SK-N-SH (cell line): ENCODE measurements at regions not wholly inside any gene's neighbourhood (a gene's known extent, or its start where the extent isn't known, plus 50 kb on each side); places are given as distances from the start of the nearest gene placed in this dataset.

Experiments used
- CTCF ChIA-PET: fragments of 300-600, 350-600 bp; formaldehyde crosslinking; extraction: SDS; loops from one replicate; lab custom pipeline; 2021; lab: Yijun Ruan, JAX
- POLR2A ChIA-PET: fragments of 350-600 bp; sonication (Branson Sonifier 250); formaldehyde crosslinking; extraction: SDS; loops from one replicate; lab custom pipeline; 2020; ENCODE audit warnings: antibody characterized with exemption, inconsistent platforms; lab: Yijun Ruan, JAX
- DNase-seq: peaks from one replicate; pipeline ENCODE4 v3.0.0; 2012
- H2AFZ ChIP-seq: fragments of 200-600 bp; sonication (generic); 2 replicates; pipeline ENCODE4 v1.8.1; 2016; ENCODE audit warnings: antibody characterized with exemption, mild to moderate bottlenecking, low read depth
- H3F3A ChIP-seq: fragments of 200-600 bp; sonication (generic); replicated peaks from 2 replicates; pipeline ENCODE3; 2016; ENCODE audit warnings: antibody characterized with exemption, mild to moderate bottlenecking; ENCODE audit not compliant: insufficient read depth
- H3K27ac ChIP-seq, 2 experiments: fragments of 200-500 bp in 1 of 2; fragments of 200-600 bp in 1 of 2; sonication (Bioruptor generic) in 1 of 2; sonication (generic), shearing (Covaris generic) in 1 of 2; 2 replicates each; pipeline versions ENCODE4 v1.5.1 to v1.6.1; 2014 to 2016; ENCODE audit warnings: low read depth in 2 of 2, inconsistent platforms in 1 of 2, low read length in 1 of 2, mild to moderate bottlenecking in 1 of 2, mixed read lengths in 1 of 2
- H3K27me3 ChIP-seq: fragments of 200-600 bp; sonication (generic), shearing (Covaris generic); 2 replicates; pipeline ENCODE4 v1.6.1; 2016; ENCODE audit warnings: mixed run types; ENCODE audit not compliant: insufficient read depth
- H3K36me3 ChIP-seq, 2 experiments: fragments of 200-500 bp in 1 of 2; fragments of 200-600 bp in 1 of 2; sonication (Bioruptor generic) in 1 of 2; sonication (generic) in 1 of 2; replicated peaks in 1 of 2; 2 replicates each; pipeline versions ENCODE3 to v1.5.1; 2014 to 2016; ENCODE audit warnings: low read length in 1 of 2, mild to moderate bottlenecking in 1 of 2; ENCODE audit not compliant: insufficient read depth in 2 of 2, control insufficient read depth in 1 of 2
- H3K4me1 ChIP-seq, 2 experiments: fragments of 200-500 bp in 1 of 2; fragments of 200-600 bp in 1 of 2; sonication (Bioruptor generic) in 1 of 2; sonication (generic), shearing (Covaris generic) in 1 of 2; 2 replicates each; pipeline versions ENCODE4 v1.5.1 to v1.6.1; 2014 to 2016; ENCODE audit warnings: low read depth in 1 of 2, low read length in 1 of 2, mixed run types in 1 of 2; ENCODE audit not compliant: insufficient read depth in 2 of 2, control insufficient read depth in 1 of 2
- H3K4me2 ChIP-seq: fragments of 200-600 bp; sonication (generic), shearing (Covaris generic); 2 replicates; pipeline ENCODE4 v1.6.1; 2017; ENCODE audit warnings: mixed run types
- H3K4me3 ChIP-seq, 2 experiments: fragments of 200-500 bp in 1 of 2; fragments of 200-600 bp in 1 of 2; sonication (Bioruptor generic) in 1 of 2; sonication (generic), shearing (Covaris generic) in 1 of 2; 2 replicates each; pipeline versions ENCODE4 v1.5.1 to v1.8.1; 2014 to 2016; ENCODE audit warnings: low read depth in 2 of 2, inconsistent platforms in 1 of 2, low read length in 1 of 2, mild to moderate bottlenecking in 1 of 2, mixed read lengths in 1 of 2, moderate library complexity in 1 of 2
- H3K79me2 ChIP-seq: fragments of 200-600 bp; sonication (generic); 2 replicates; pipeline ENCODE4 v1.8.1; 2017; ENCODE audit warnings: mild to moderate bottlenecking; ENCODE audit not compliant: insufficient read depth
- H3K9ac ChIP-seq: fragments of 200-600 bp; sonication (generic); 2 replicates; pipeline ENCODE4 v1.6.1; 2017; ENCODE audit warnings: mixed run types
- H3K9me2 ChIP-seq: fragments of 200-600 bp; sonication (generic); 2 replicates; pipeline ENCODE4 v1.6.1; 2017; ENCODE audit warnings: mixed run types
- H3K9me3 ChIP-seq: fragments of 200-600 bp; sonication (generic); 2 replicates; pipeline ENCODE4 v1.6.1; 2017; ENCODE audit warnings: mixed run types, mild to moderate bottlenecking, moderate library complexity
- H4K20me1 ChIP-seq: fragments of 200-600 bp; sonication (generic); 2 replicates; pipeline ENCODE4 v1.6.1; 2017; ENCODE audit warnings: mild to moderate bottlenecking, mixed run types; ENCODE audit not compliant: insufficient read depth
- EP300 ChIP-seq, 2 experiments: IDR thresholded peaks; 2 replicates each; pipeline versions ENCODE4 v1.4.0 to v1.6.1; 2012; ENCODE audit warnings: borderline replicate concordance in 1 of 2, low read depth in 1 of 2, low read length in 1 of 2
- FOSL2 ChIP-seq: IDR thresholded peaks from 2 replicates; pipeline ENCODE4 v1.4.0; 2012; ENCODE audit warnings: low read depth, mild to moderate bottlenecking, moderate library complexity, borderline replicate concordance
- GABPA ChIP-seq: IDR thresholded peaks from 2 replicates; pipeline ENCODE4 v1.4.0; 2012; ENCODE audit warnings: low read depth, mild to moderate bottlenecking
- IRF3 ChIP-seq: fragments of 150-350 bp; IDR thresholded peaks from 2 replicates; pipeline ENCODE4 v1.6.1; 2016; ENCODE audit warnings: mild to moderate bottlenecking, low read depth, low read length
- MAX ChIP-seq: IDR thresholded peaks from 2 replicates; pipeline ENCODE4 v1.4.0; 2012; ENCODE audit warnings: low read depth
- MEF2A ChIP-seq: IDR thresholded peaks from 2 replicates; pipeline ENCODE4 v1.4.0; 2012; ENCODE audit warnings: low read depth, borderline replicate concordance
- RAD21 ChIP-seq: IDR thresholded peaks from 2 replicates; pipeline ENCODE4 v1.6.1; 2012; ENCODE audit warnings: mild to moderate bottlenecking, low read length
- REST ChIP-seq: IDR thresholded peaks from 2 replicates; pipeline ENCODE4 v1.6.1; 2012; ENCODE audit warnings: mild to moderate bottlenecking, low read depth, low read length, moderate library complexity
- SIN3A ChIP-seq: IDR thresholded peaks from 2 replicates; pipeline ENCODE4 v1.6.1; 2012; ENCODE audit warnings: low read depth, mild to moderate bottlenecking, low read length, moderate library complexity, borderline replicate concordance
- SMC3 ChIP-seq: IDR thresholded peaks from 2 replicates; pipeline ENCODE4 v1.6.1; 2012; ENCODE audit warnings: low read depth, low read length, improper control_type of control experiment
- TAF1 ChIP-seq: IDR thresholded peaks from 2 replicates; pipeline ENCODE4 v1.6.1; 2012; ENCODE audit warnings: low read depth, mild to moderate bottlenecking, low read length, moderate library complexity, borderline replicate concordance
- TCF12 ChIP-seq: IDR thresholded peaks from 2 replicates; pipeline ENCODE4 v1.4.0; 2012
- USF1 ChIP-seq: IDR thresholded peaks from 2 replicates; pipeline ENCODE4 v1.4.0; 2012; ENCODE audit warnings: low read depth, borderline replicate concordance
- ZBTB33 ChIP-seq: IDR thresholded peaks from 2 replicates; pipeline ENCODE4 v1.4.0; 2012; ENCODE audit warnings: low read depth, borderline replicate concordance
- WGBS: methylation state at CpG from one replicate; pipeline ENCODE4 v1.1.6; 2017; ENCODE audit warnings: low lambda C conversion rate; 5-methylcytosine and 5-hydroxymethylcytosine counted together

- H3K9me3 ChIP-seq = no peaks in the 10 kb centered on the region
- ChIA-PET POLR2A (no interaction called here), CTCF (no interaction called here)
- no peak overlapping the region for H2AFZ ChIP-seq
- no peaks in the 10 kb centered on the region for H3K4me1 ChIP-seq
- H4K20me1 ChIP-seq = no peaks in the 10 kb centered on the region
- H3K79me2 ChIP-seq = no peaks in the 10 kb centered on the region
- no peak overlapping the region for H3K4me3 ChIP-seq
- H3F3A ChIP-seq = no peaks in the 10 kb centered on the region
- H3K9me2 ChIP-seq = no peaks in the 10 kb centered on the region
- TF ChIP-seq GABPA (no peak), MAX (no peak), USF1 (no peak), MEF2A (no peak), IRF3 (no peak), FOSL2 (no peak), EP300 (IDR thresholded peaks at IDR 0.05; ENCODE audit: borderline replicate concordance in 1 of 2, low read depth in 1 of 2, low read length in 1 of 2) (no peak), TAF1 (no peak)
- H3K9ac ChIP-seq = no peak overlapping the region
- no peak overlapping the region for H3K4me2 ChIP-seq
- no peaks in the 10 kb centered on the region for H3K36me3 ChIP-seq
- 51% methylated on average over 3 of the region's 3 CpGs for WGBS
- H3K27me3 ChIP-seq = no peaks in the 10 kb centered on the region
- H3K27ac ChIP-seq = no peak overlapping the region
- no peak for DNase-seq
Measured at GRCh38 chr3:135539854-135540253, 425.7 kb upstream of the PPP2R3A start.

GRCh38 chr3:135549928-135550494, 415.5 kb upstream of the PPP2R3A start:
- TF ChIP-seq TCF12 (no peak), RAD21 (no peak), SMC3 (no peak)
- H3K9me2 ChIP-seq = no peaks in the 10 kb centered on the region
- H3K9ac ChIP-seq = no peak overlapping the region
- no peaks in the 10 kb centered on the region for H3F3A ChIP-seq
- H3K4me2 ChIP-seq = no peak overlapping the region
- no peaks in the 10 kb centered on the region for H4K20me1 ChIP-seq
- no peak overlapping the region for H3K27ac ChIP-seq
- H3K27me3 ChIP-seq = no peaks in the 10 kb centered on the region
- no peak for DNase-seq
- no peaks in the 10 kb centered on the region for H3K36me3 ChIP-seq
- no peaks in the 10 kb centered on the region for H3K9me3 ChIP-seq
- ChIA-PET CTCF (interaction anchor here (0.9 kb wide), 1 partner anchor 13 kb away, joined by 3 read pairs; no protein-coding TSS in a partner anchor), POLR2A (no interaction called here)
- H2AFZ ChIP-seq = no peak overlapping the region
- H3K4me3 ChIP-seq = no peak overlapping the region
- 25% methylated on average over 4 of the region's 4 CpGs for WGBS
- no peaks in the 10 kb centered on the region for H3K79me2 ChIP-seq
- H3K4me1 ChIP-seq = no peaks in the 10 kb centered on the region

GRCh38 chr3:135556174-135556573, 409.4 kb upstream of the PPP2R3A start:
- no peak for DNase-seq
- TF ChIP-seq TAF1 (no peak), FOSL2 (no peak), ZBTB33 (no peak), SIN3A (no peak), SMC3 (no peak), REST (no peak)

More at GRCh38 chr3:135556174-135556573, 409.4 kb upstream of the PPP2R3A start:
- H3K4me1 ChIP-seq = no peaks in the 10 kb centered on the region
- no peaks in the 10 kb centered on the region for H3K79me2 ChIP-seq
- H3K9me2 ChIP-seq = no peaks in the 10 kb centered on the region
- H3K4me2 ChIP-seq = no peak overlapping the region
- ChIA-PET POLR2A (no interaction called here), CTCF (no interaction called here)
- WGBS = 24% methylated on average over 2 of the region's 2 CpGs
- H3F3A ChIP-seq = no peaks in the 10 kb centered on the region
- H3K4me3 ChIP-seq = no peak overlapping the region
- no peaks in the 10 kb centered on the region for H4K20me1 ChIP-seq
- H3K36me3 ChIP-seq = no peaks in the 10 kb centered on the region
- no peaks in the 10 kb centered on the region for H3K27me3 ChIP-seq
- H3K9me3 ChIP-seq = no peaks in the 10 kb centered on the region
- no peak overlapping the region for H3K9ac ChIP-seq
- no peak overlapping the region for H3K27ac ChIP-seq
- H2AFZ ChIP-seq = no peak overlapping the region
